ENCODE measurements at regions not wholly inside any gene's neighbourhood (a gene's known extent, or its start where the extent isn't known, plus 50 kb on each side); places are given as distances from the start of the nearest gene placed in this dataset.

- Histone ChIP-seq H3K4me2 (ENCODE audit: low read length) (no peak overlapping the region), H3K4me1 (ENCODE audit: control insufficient read depth in 1 of 2, insufficient read depth in 2 of 2, low read length in 2 of 2) (no peaks in the 10 kb centered on the region), H3K18ac (ENCODE audit: low read length) (no peak overlapping the region), H3K79me2 (ENCODE audit: control insufficient read depth, insufficient read depth, low read length, poor library complexity) (no peaks in the 10 kb centered on the region), H3K4me3 (ENCODE audit: low read depth, low read length) (no peak overlapping the region), H3K9me3 (ENCODE audit: insufficient read depth, low read depth, low read length) (no peaks in the 10 kb centered on the region), H2AK5ac (ENCODE audit: low read length) (no peak overlapping the region), H4K91ac (ENCODE audit: low read depth, low read length) (no peak overlapping the region), H3K9ac (ENCODE audit: low read length) (no peak overlapping the region), H2AFZ (ENCODE audit: insufficient read depth, low read length, poor library complexity) (no peak overlapping the region), H3K23ac (ENCODE audit: low read length) (no peak overlapping the region), H2BK12ac (ENCODE audit: low read length) (no peak overlapping the region), H3K14ac (ENCODE audit: low read length) (no peak overlapping the region), H3K79me1 (ENCODE audit: low read length) (no peaks in the 10 kb centered on the region), H2BK5ac (ENCODE audit: low read depth, low read length, poor library complexity) (no peak overlapping the region), H3K36me3 (ENCODE audit: control insufficient read depth in 1 of 2, insufficient read depth in 2 of 2, low read length in 2 of 2) (no peaks in the 10 kb centered on the region), H4K8ac (ENCODE audit: low read depth, low read length) (no peak overlapping the region), H4K12ac (ENCODE audit: low read depth, low read length) (no peak overlapping the region), H3K27me3 (ENCODE audit: insufficient read depth, low read length) (no peaks in the 10 kb centered on the region), H3K4ac (ENCODE audit: low read depth, low read length) (no peak overlapping the region), H2BK120ac (ENCODE audit: insufficient read depth, low read length, poor library complexity) (no peak overlapping the region), H3K27ac (ENCODE audit: low read depth, low read length) (no peak overlapping the region)
- no CpG with 5 or more reads among the region's 1 CpG for WGBS (ENCODE audit: extremely low coverage, insufficient coverage, insufficient read length)
- DNase-seq, result no peak
Observed at GRCh38 chr2:165007161-165007744, 51.9 kb upstream of the SLC38A11 start.

All from trophoblast cell (in vitro differentiated cells and primary cell).